ENCODE measurements at regions not wholly inside any gene's neighbourhood (a gene's known extent, or its start where the extent isn't known, plus 50 kb on each side); places are given as distances from the start of the nearest gene placed in this dataset.

DNA sequence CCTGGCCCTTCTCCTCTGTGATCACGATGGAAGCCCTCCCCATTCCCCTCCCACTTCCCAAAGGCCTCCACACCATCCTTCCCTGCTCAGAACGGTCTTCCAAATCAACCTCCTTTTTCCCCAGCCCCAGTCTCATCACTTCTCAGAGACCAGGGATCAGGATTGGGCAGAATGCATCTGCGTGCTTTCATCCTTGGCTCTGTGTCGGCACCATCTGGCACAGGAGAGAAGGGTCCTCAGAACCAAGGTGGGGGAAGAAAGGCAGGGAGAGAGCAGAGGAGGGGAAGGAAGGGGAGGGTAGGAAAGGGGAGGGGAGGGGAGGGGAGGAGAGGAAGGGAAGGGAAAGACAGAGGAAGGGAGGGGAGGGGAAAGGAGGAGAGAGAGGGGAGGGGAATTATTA lies 52.4 kb upstream of the FICD start:
- intact Hi-C loops (cut with DNase I, micrococcal nuclease), result loop anchor here in 1 of 2 experiments (10.0 kb wide), 1 partner anchor 248 kb away; no protein-coding TSS in a partner anchor
- DNase-seq (no peak), ATAC-seq (no peak)
- POLR2A ChIA-PET, result no interaction called here
- no peak overlapping the region for H3K27ac Mint-ChIP-seq
- H3K9me3 Mint-ChIP-seq (ENCODE audit: low read depth), result no peaks in the 10 kb centered on the region
- CTCF ChIA-PET, result interaction anchor here (0.8 kb wide), 1 partner anchor 10 kb away, joined by 3 read pairs; no protein-coding TSS in a partner anchor
- no peak overlapping the region for H3K4me3 Mint-ChIP-seq
- peaks cover 14% of the 10 kb centered on the region for H3K27me3 Mint-ChIP-seq
- no peaks in the 10 kb centered on the region for H3K36me3 Mint-ChIP-seq (ENCODE audit: low read depth)
- no peaks in the 10 kb centered on the region for H3K4me1 Mint-ChIP-seq

DNA sequence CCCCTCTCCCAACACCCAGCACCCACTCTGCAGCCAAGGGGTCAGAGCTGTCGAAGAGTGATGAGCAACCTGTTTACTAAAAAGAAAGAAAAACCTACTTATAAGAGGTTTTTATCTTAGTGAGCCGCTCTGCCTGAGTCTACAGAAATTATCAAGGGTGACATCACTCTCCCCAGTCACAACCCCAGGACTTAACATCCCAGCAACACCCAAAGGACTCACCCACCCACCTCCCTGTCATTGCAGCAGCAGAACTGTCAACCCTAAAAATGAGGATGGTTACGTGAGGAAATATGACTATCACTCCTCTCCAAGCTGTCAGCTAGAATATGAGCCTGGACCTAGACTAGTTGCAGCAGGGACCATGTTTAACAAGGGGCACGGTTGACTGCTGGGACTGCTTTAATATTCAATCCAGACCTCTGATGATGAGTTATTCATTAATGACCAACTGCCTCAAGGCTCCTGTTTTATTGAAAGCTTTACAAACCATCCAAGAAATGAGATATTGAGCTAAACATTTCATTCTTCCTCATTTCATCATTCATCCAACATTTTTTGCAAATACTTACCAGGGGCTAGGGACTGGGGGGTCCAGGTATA lies 53.9 kb upstream of the FICD start:
- Mint-ChIP-seq H3K9me3 (ENCODE audit: low read depth) (no peaks in the 10 kb centered on the region), H3K27me3 (peaks cover 10% of the 10 kb centered on the region), H3K36me3 (ENCODE audit: low read depth) (no peaks in the 10 kb centered on the region), H3K4me3 (no peak overlapping the region), H3K27ac (no peak overlapping the region), H3K4me1 (no peaks in the 10 kb centered on the region)
- DNase-seq (no peak), ATAC-seq (no peak)
- ChIA-PET CTCF (no interaction called here), POLR2A (no interaction called here)
- intact Hi-C loops (cut with DNase I, micrococcal nuclease), result loop anchor here in 1 of 2 experiments (10.0 kb wide), 1 partner anchor 246 kb away; no protein-coding TSS in a partner anchor

DNA sequence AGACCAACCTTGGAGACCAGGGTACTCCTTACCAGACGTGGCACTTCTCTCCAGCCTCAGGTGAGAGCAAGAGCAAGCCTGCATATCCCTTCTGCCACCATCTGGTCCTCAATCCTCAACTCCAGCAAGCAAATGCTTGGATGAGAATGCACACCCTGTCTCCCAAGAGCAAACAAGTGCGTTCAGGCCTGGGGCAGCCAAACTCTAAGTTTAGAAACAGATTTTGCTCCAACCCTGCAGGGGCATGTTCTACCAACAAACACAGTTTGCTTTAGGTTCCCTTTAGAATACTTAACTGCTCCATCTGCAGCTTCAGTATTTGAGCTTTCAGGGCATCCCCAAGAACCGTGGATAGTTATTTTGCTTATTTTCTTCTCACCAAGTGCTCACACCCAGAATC lies 55.9 kb upstream of the FICD start:
- CTCF ChIA-PET, result no interaction called here
- DNase-seq, result no peak
- H3K27me3 Mint-ChIP-seq, result peaks cover 9% of the 10 kb centered on the region
- no peak for ATAC-seq
- H3K36me3 Mint-ChIP-seq (ENCODE audit: low read depth), result no peaks in the 10 kb centered on the region
- no peaks in the 10 kb centered on the region for H3K4me1 Mint-ChIP-seq
- no peaks in the 10 kb centered on the region for H3K9me3 Mint-ChIP-seq (ENCODE audit: low read depth)
- POLR2A ChIA-PET, result no interaction called here
- H3K4me3 Mint-ChIP-seq, result no peak overlapping the region
- no peak overlapping the region for H3K27ac Mint-ChIP-seq
- intact Hi-C loops (cut with DNase I, micrococcal nuclease), result loop anchor here (5.0 kb wide), 3 partner anchors 53 to 467 kb away; no protein-coding TSS in a partner anchor

DNA sequence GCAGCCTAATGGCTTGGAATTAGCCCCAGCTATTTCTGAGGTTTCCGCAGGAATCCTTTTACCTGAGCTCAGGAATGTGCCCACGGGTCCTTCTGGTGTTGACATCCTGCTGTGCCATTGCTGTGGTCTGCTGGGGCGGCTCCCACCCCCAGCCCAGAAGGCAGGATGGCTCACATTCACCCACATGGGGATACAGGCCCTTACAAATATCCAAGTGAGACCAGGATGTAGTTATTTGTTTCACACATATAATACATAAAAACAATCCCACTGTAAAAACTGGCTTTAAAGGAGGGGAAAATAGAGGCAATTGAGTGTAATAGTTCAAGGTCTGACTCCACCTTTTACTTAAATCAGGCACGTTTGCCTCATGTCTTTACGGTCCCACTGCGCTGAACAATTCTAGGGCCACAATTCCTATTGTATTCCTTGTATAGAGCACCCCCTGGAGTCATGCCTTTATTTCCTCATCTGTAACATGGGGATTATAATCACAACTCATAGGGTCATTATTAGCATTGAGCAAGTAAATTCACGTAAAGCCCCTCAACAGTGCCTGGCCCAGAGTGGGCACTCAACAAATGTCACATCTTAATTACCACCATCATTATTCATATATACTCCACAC lies 57.2 kb upstream of the FICD start:
- H3K4me3 Mint-ChIP-seq, result no peak overlapping the region
- CTCF ChIA-PET, result interaction anchor here (0.6 to 1.5 kb wide), 7 partner anchors 11 to 471 kb away, joined by 3 to 6 read pairs (median 4); no protein-coding TSS in a partner anchor
- no peak for DNase-seq
- no peaks in the 10 kb centered on the region for H3K36me3 Mint-ChIP-seq (ENCODE audit: low read depth)
- no peaks in the 10 kb centered on the region for H3K4me1 Mint-ChIP-seq
- H3K27me3 Mint-ChIP-seq, result peaks cover 15% of the 10 kb centered on the region
- POLR2A ChIA-PET, result no interaction called here
- H3K9me3 Mint-ChIP-seq (ENCODE audit: low read depth), result no peaks in the 10 kb centered on the region
- intact Hi-C loops (cut with DNase I, micrococcal nuclease), result loop anchor here (1.0 to 5.0 kb wide), 5 partner anchors 54 to 468 kb away; no protein-coding TSS in a partner anchor
- ATAC-seq, result no peak
- no peak overlapping the region for H3K27ac Mint-ChIP-seq

DNA sequence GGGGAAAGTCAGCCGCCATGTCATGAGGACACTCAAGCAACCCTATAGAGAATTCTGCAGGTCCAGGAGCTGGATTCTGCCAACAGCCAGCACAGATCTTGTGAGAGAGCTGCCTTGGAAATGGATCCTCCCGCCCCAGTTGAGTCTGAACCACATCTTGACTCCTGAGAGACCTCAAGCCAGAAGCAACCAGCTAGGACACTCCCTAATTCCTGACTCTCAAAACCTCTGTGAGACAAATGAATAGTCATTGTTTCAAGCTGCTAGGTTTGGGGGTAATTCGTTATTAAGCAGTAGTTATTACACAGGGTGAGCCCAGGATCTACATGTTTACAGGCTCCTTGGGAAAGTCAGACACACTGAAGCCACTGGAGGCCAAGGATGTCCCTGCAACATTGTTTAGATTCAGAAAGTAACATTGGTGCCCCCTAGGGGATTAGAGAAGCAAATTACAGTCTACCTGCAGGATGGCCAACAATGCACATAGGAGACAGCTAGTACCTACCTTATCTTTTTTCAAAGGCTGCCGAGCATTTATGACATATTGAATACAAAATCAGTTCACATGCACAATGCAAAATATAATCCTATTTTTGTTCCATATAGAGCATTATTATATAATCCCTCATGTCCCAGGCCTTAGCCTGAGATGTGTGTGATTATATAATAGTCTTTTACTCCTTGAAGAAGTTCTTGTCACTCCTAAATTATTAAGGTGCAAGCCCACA lies 57.9 kb upstream of the FICD start:
- ChIA-PET POLR2A (no interaction called here), CTCF (interaction anchor here (0.6 to 1.5 kb wide), 10 partner anchors 10 to 470 kb away, joined by 3 to 6 read pairs (median 4); no protein-coding TSS in a partner anchor)
- Mint-ChIP-seq H3K9me3 (ENCODE audit: low read depth) (no peaks in the 10 kb centered on the region), H3K36me3 (ENCODE audit: low read depth) (no peaks in the 10 kb centered on the region), H3K4me1 (no peaks in the 10 kb centered on the region), H3K27ac (no peak overlapping the region), H3K27me3 (peaks cover 15% of the 10 kb centered on the region), H3K4me3 (no peak overlapping the region)
- DNase-seq (peak; percentile 15), ATAC-seq (no peak)
- intact Hi-C loops (cut with DNase I, micrococcal nuclease), result loop anchor here (1.0 to 5.0 kb wide), 5 partner anchors 55 to 467 kb away; no protein-coding TSS in a partner anchor

DNA sequence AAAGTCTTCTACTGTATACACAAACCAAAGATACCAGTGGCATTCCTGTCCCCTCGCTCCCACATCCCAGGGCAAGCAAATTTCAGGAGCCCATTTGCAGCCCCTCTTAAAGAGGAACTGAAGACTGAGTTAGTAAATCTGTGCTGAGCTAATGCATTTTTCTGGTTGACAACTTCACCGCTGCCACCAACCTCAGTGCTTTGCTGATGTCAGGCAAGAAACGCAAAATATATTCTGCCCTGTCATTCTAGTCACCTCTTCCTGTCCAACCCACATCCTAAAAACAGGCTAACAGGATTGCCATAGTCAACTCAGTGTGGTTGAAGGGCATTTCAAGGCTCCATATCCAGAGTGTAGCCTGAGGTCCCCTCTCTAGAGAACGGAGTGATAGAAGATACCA lies 59.4 kb upstream of the FICD start:
- intact Hi-C loops (cut with DNase I, micrococcal nuclease), result loop anchor here (5.0 kb wide), 3 partner anchors 57 to 463 kb away; no protein-coding TSS in a partner anchor
- H3K4me1 Mint-ChIP-seq, result no peaks in the 10 kb centered on the region
- ATAC-seq, result no peak

DNA sequence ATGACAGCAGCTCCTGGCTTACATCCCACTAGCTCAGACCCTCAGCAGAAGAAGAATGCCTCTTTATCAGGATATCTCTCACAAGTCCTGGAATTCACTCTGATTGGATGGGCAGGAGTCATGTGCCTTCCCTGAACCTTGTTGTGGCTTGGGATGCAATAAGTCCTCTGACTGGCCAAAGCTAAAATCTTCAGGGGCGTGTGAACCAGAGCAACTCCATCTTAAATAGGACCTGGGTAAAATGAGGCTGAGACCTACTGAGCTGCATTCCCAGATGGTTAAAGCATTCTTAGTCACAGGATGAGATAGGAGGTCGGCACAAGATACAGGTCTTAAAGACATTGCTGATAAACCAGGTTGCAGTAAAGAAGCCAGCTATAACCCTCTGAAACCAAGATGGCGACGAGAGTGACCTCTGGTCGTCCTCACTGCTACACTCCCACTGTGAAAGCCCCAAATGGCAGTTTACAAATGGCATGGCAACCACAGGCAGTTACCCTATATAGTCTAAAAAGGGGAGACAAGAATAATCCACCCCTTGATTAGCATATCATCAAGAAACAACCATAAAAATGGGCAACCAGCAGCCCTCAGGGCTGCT lies 60.4 kb upstream of the FICD start:
- Mint-ChIP-seq H3K36me3 (ENCODE audit: low read depth) (no peaks in the 10 kb centered on the region), H3K4me1 (no peaks in the 10 kb centered on the region), H3K27me3 (peaks cover 18% of the 10 kb centered on the region), H3K27ac (no peak overlapping the region), H3K9me3 (ENCODE audit: low read depth) (no peaks in the 10 kb centered on the region), H3K4me3 (no peak overlapping the region)
- intact Hi-C loops (cut with DNase I, micrococcal nuclease), result loop anchor here (5.0 kb wide), 3 partner anchors 58 to 462 kb away; no protein-coding TSS in a partner anchor
- DNase-seq (no peak), ATAC-seq (no peak)
- ChIA-PET CTCF (interaction anchor here (1.2 kb wide), 1 partner anchor 28 kb away, joined by 3 read pairs; no protein-coding TSS in a partner anchor), POLR2A (no interaction called here)

More for the DNA sequence above, 59.4 kb upstream of the FICD start:
- Mint-ChIP-seq H3K9me3 (ENCODE audit: low read depth) (no peaks in the 10 kb centered on the region), H3K4me3 (no peak overlapping the region), H3K27ac (no peak overlapping the region), H3K27me3 (peaks cover 20% of the 10 kb centered on the region), H3K36me3 (ENCODE audit: low read depth) (no peaks in the 10 kb centered on the region)
- no peak for DNase-seq
- ChIA-PET POLR2A (interaction anchor here (0.7 kb wide), 1 partner anchor 30 kb away, joined by 4 read pairs; no protein-coding TSS in a partner anchor), CTCF (interaction anchor here (1.2 kb wide), 1 partner anchor 29 kb away, joined by 3 read pairs; no protein-coding TSS in a partner anchor)

DNA sequence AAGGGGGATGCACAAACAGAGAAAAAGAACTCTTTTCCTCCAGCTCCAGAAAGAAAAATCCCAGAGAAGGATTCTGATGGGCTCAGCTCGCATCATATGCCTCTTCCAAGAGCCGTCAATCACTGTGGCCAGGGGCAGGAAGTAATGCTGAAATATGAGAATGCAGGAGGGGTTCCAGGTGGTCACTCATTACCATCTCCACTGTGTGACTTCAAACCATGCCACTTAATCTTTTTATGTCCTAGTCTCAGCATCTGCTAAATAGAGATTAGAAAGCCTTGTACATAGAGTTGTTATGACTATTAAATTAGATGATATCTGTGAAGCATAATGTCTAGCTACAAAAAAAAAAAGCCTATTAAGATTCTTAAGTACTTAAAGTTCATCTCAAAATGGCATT lies 65.6 kb upstream of the FICD start:
- POLR2A ChIA-PET, result no interaction called here
- H3K36me3 Mint-ChIP-seq (ENCODE audit: low read depth), result no peaks in the 10 kb centered on the region
- no peak overlapping the region for H3K27ac Mint-ChIP-seq

DNA sequence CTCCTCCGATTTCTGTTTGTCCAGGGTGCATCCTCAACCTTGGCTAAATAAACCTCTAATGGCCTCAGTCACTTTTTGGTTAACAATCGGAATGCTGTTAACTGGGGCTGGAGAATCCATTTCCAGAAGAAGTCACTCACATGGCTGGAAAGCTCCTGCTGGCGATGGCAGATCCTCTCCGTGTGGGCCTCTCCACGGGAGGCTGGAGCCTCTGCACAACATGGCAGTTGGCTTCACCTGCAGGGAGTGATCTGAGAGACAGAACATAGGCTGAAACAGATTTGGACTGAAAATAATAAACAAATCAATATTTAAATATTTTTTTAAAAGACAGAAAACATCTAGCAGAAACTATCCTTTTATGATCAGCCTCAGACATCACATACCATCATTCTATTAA lies 66.8 kb upstream of the FICD start:
- H3K4me3 Mint-ChIP-seq, result no peak overlapping the region
- H3K27ac Mint-ChIP-seq, result no peak overlapping the region
- H3K27me3 Mint-ChIP-seq, result peaks cover 23% of the 10 kb centered on the region
- no peaks in the 10 kb centered on the region for H3K4me1 Mint-ChIP-seq
- ATAC-seq (no peak), DNase-seq (no peak)
- ChIA-PET CTCF (no interaction called here), POLR2A (no interaction called here)
- no peaks in the 10 kb centered on the region for H3K36me3 Mint-ChIP-seq (ENCODE audit: low read depth)
- H3K9me3 Mint-ChIP-seq (ENCODE audit: low read depth), result no peaks in the 10 kb centered on the region
- intact Hi-C loops (cut with DNase I, micrococcal nuclease), result no loop called here

More for the DNA sequence above, 65.6 kb upstream of the FICD start:
- Mint-ChIP-seq H3K9me3 (ENCODE audit: low read depth) (no peaks in the 10 kb centered on the region), H3K4me1 (no peaks in the 10 kb centered on the region), H3K27me3 (peaks cover 24% of the 10 kb centered on the region), H3K4me3 (no peak overlapping the region)
- intact Hi-C loops (cut with DNase I, micrococcal nuclease), result no loop called here
- no peak for DNase-seq
- ATAC-seq, result no peak
- CTCF ChIA-PET, result no interaction called here

DNA sequence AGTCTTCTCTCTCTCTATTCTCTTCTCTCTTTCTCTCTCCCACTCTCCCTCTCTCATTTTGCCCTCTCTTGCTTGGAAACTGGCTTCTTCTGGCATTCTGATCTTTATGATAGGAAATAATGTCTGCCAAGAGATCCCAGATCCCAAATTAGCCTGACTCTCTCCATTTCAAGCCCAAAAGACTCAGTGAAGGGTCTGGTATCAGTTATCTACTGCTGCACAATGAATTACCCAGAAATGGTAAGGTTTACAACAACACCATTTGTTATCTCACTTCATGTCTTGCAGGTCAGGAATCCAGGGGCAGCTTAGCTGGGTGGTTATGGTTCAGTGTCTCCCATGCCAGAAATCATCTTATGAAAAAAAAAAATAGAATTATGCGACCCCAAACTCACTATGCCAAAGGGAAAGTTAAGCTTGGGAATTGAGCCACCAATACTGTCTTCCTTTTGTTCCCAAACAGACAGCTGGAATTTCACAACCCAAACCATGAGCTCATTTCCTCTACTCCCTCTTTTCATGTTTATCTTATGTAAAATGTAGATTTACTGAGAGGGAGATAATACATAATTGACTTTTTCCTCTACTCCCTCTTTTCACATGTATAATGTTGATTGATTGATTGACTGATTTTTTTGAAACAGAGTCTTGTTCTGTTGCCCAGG lies 67.8 kb upstream of the FICD start:
- ChIA-PET CTCF (interaction anchor here (0.6 to 1.4 kb wide), 2 partner anchors 10 to 1327 kb away, joined by 3 read pairs; no protein-coding TSS in a partner anchor), POLR2A (no interaction called here)
- Mint-ChIP-seq H3K4me1 (no peaks in the 10 kb centered on the region), H3K4me3 (no peak overlapping the region), H3K27ac (no peak overlapping the region), H3K36me3 (ENCODE audit: low read depth) (no peaks in the 10 kb centered on the region), H3K9me3 (ENCODE audit: low read depth) (no peaks in the 10 kb centered on the region), H3K27me3 (peaks cover 23% of the 10 kb centered on the region)
- no peak for DNase-seq
- no peak for ATAC-seq
- intact Hi-C loops (cut with DNase I, micrococcal nuclease), result no loop called here

DNA sequence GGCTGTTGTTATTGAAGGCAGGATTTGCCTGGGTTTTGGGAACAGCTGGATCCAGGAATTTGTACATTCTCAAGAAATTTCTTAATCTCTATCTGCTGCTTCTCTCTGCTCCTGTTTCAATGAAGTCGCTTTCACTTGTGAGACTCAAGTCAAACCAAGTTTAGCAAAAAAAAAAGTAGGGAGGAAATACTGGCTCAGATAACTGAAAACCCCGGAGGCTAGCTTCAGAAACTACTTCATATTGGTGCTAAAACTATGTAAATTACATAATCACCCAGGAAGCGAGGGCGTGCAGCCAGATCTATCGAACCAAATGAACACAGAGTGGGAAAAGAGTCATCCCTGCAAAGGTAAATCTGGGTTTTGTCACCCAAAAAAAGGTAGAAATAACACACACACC lies 68.3 kb upstream of the FICD start:
- Mint-ChIP-seq H3K9me3 (ENCODE audit: low read depth) (no peaks in the 10 kb centered on the region), H3K4me1 (no peaks in the 10 kb centered on the region), H3K36me3 (ENCODE audit: low read depth) (no peaks in the 10 kb centered on the region), H3K27ac (no peak overlapping the region), H3K4me3 (no peak overlapping the region), H3K27me3 (peaks cover 19% of the 10 kb centered on the region)
- POLR2A ChIA-PET, result no interaction called here
- DNase-seq (no peak), ATAC-seq (no peak)
- CTCF ChIA-PET, result interaction anchor here (0.6 to 1.4 kb wide), 2 partner anchors 11 to 45 kb away, joined by 3 to 5 read pairs; no protein-coding TSS in a partner anchor
- intact Hi-C loops (cut with DNase I, micrococcal nuclease), result no loop called here

Data from activated CD4-positive, alpha-beta T cell treated with anti-CD3 and anti-CD28 coated beads for 36 hours (primary cell).